ENCODE measurements at regions not wholly inside any gene's neighbourhood (a gene's known extent, or its start where the extent isn't known, plus 50 kb on each side); places are given as distances from the start of the nearest gene placed in this dataset.

GRCh38 chr2:239531456-239532241, 130.8 kb upstream of the HDAC4 start:
- no peak overlapping the region for H3K4me3 ChIP-seq (ENCODE audit: low read length)
- DNase-seq (ENCODE audit: low read depth) = no peak
- no peak for TF ChIP-seq CTCF (IDR thresholded peaks at IDR 0.05; ENCODE audit: insufficient read depth, low read depth, low read length, missing control alignments)

GRCh38 chr2:239530749-239531316, 130.0 kb upstream of the HDAC4 start:
- no peak for DNase-seq (ENCODE audit: low read depth)
- no peak overlapping the region for H3K4me3 ChIP-seq (ENCODE audit: low read length)
- TF ChIP-seq CTCF (IDR thresholded peaks at IDR 0.05; ENCODE audit: insufficient read depth, low read depth, low read length, missing control alignments) = no peak

GRCh38 chr2:239529313-239530015, 128.6 kb upstream of the HDAC4 start:
- no peak overlapping the region for H3K4me3 ChIP-seq (ENCODE audit: low read length)

GRCh38 chr2:239528883-239529282, 128.1 kb upstream of the HDAC4 start:
- DNase-seq (ENCODE audit: low read depth) = no peak
- H3K4me3 ChIP-seq (ENCODE audit: low read length) = no peak overlapping the region
- TF ChIP-seq CTCF (IDR thresholded peaks at IDR 0.05; ENCODE audit: insufficient read depth, low read depth, low read length, missing control alignments) = no peak

More at GRCh38 chr2:239529313-239530015, 128.6 kb upstream of the HDAC4 start:
- TF ChIP-seq CTCF (IDR thresholded peaks at IDR 0.05; ENCODE audit: insufficient read depth, low read depth, low read length, missing control alignments) = no peak
- no peak for DNase-seq (ENCODE audit: low read depth)

GRCh38 chr2:239528146-239528545, 127.3 kb upstream of the HDAC4 start:
- no peak overlapping the region for H3K4me3 ChIP-seq (ENCODE audit: low read length)
- TF ChIP-seq CTCF (IDR thresholded peaks at IDR 0.05; ENCODE audit: insufficient read depth, low read depth, low read length, missing control alignments) = no peak
- DNase-seq (ENCODE audit: low read depth) = no peak

GRCh38 chr2:239526666-239527415, 126.0 kb upstream of the HDAC4 start:
- no peak for TF ChIP-seq CTCF (IDR thresholded peaks at IDR 0.05; ENCODE audit: insufficient read depth, low read depth, low read length, missing control alignments)

More at GRCh38 chr2:239526666-239527415, 126.0 kb upstream of the HDAC4 start:
- no peak overlapping the region for H3K4me3 ChIP-seq (ENCODE audit: low read length)
- DNase-seq (ENCODE audit: low read depth) = no peak
